T47D (cell line): ENCODE measurements at regions not wholly inside any gene's neighbourhood (a gene's known extent, or its start where the extent isn't known, plus 50 kb on each side); places are given as distances from the start of the nearest gene placed in this dataset.
"Not testable (repeated sequence)": the region's sequence is repeated elsewhere in the genome, so short reads cannot be mapped to it uniquely, and the experiment has no call there.

ENCODE experiments used
- DNase-seq, 2 experiments: peaks; one replicate each; pipeline versions ENCODE4 v3.0.0 to v3.0.0-alpha.2; 2011 to 2012; ENCODE audit warnings: low read depth in 1 of 2, low spot score in 1 of 2
- JUND ChIP-seq: IDR thresholded peaks from 2 replicates; pipeline ENCODE4 v1.6.1; 2012; ENCODE audit warnings: low read depth
- in situ Hi-C: cut with HindIII; loops from 2 replicates; pipeline ENCODE4 v1.10.0; 2016; ENCODE audit warnings: low sequenced_read_pairs, low pct_unique_long_range_greater_than_20kb

DNA sequence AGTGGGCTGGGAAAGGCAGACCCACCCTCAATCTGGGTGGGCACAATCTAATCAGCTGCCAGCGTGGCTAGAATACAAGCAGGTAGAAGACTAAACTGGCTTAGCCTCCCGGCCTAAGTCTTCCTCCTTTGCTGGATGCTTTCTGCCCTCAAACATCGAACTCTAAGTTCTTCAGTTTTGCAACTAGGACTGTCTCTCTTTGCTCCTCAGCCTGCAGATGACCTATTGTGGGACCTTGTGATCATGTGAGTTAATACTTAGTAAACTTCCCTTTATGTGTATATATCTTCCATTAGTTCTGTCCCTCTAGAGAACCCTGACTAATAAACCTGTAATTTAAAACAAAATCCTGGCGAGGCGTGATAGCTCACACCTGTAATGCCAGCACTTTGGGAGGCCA is 51.8 kb upstream of the SLC39A8 start:
- in situ Hi-C loops, DNase-seq: not testable (repeated sequence)

DNA sequence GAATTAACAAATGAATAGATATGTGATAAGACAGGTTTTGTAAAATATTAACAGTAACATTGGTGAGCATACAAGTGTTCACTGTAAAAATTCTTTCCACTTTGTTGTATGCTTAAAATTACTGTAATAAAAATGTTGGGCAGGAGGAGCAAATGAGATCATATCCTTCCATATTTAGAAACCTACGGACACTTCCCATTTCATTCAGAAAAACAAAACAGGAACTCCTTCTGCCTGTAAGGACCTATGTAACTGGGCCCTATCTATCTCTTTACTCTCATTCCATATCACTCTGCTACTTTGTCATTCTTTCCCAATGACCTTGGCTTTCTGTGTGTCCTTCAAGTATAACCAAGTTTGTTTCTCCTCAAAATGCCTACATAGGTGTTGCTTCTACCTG is 53.7 kb upstream of the SLC39A8 start:
- in situ Hi-C loops: no loop called here
- no peak for DNase-seq
- no peak for TF ChIP-seq JUND

DNA sequence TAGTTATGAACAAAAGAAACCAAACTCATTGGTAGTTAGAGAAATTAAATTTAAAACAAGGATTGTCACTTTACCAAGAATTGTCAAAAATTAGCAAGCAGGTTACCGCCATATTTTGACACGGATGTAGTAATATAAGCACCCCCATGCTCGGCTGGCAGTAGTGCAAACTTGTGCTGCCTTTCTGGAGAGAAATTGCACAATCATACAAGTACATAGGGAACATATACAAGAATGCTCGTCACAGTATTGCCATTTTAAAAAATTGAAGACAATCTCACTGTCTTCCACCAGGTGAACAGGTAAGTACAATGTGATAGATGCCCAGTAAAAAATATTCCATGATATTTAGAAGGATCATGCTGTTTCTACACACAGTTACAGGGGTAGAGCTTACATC is 55.6 kb upstream of the SLC39A8 start:
- in situ Hi-C loops: no loop called here
- no peak for DNase-seq
- TF ChIP-seq JUND: no peak

DNA sequence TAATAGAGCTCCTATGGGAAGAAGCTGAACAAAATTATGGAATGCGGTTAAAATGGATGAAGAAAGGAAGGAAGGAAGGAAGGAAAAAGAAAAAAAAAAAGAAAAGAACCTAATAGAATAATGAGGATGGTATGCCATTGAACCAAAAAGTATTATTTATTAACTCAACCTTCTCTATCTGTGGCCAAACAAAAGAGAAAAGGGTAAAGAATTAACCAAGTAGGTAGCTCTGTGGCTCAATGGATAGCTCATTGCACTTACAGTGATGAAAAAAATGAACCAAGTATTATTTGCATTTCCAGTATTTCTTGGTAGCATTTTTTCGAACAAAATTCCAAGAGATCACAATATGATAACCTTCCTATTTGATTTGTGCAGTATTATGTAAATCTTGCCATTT is 56.9 kb upstream of the SLC39A8 start:
- DNase-seq: no peak
- in situ Hi-C loops: no loop called here
- no peak for TF ChIP-seq JUND

DNA sequence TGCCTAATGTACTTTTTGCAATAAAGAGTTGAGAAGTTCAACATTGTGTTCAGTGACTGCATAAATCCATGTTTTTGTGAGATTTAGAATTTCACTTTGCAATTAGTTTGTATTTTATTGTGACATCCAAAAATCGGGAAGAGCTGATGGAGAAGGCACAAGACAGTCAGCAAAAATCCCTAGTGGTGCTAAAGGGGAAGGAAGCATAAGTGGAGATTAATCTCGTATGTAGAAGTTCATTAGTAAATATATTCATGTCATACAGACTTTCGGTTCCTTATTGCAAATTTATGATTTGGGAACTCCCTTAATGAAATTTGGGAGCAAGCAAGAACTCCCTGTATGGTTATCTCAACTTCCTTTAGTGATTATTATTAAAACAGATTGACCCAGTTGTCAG is 57.8 kb upstream of the SLC39A8 start:
- DNase-seq: no peak
- TF ChIP-seq JUND: no peak
- in situ Hi-C loops: no loop called here

DNA sequence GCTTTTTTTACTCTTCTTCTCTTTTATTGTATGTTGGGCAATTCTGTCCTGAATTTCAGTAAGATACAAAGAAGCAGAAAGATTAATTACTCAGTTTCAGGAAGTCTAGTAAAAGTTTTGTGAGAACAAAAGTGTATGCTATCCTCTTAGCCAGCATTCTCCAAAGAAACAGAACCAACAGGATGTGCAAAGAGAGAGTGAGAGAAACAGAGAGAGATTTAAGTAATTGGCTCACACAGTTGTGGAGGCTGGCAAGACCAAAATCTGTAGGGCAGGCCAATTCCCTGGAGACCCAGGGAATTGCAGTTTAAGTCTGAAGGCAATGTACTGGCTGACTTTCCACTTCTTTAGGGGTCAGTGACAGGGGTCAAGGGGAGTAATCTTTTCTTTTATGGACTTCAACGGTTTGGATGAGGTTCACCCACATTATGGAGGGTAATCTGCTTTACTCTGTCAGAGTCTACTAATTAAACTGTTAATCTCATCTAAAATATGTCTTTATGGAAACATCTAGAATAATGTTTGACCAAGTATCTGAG is 59.2 kb upstream of the SLC39A8 start:
- TF ChIP-seq JUND: no peak
- in situ Hi-C loops: no loop called here
- peak in 1 of 2 experiments; percentile 7 for DNase-seq

DNA sequence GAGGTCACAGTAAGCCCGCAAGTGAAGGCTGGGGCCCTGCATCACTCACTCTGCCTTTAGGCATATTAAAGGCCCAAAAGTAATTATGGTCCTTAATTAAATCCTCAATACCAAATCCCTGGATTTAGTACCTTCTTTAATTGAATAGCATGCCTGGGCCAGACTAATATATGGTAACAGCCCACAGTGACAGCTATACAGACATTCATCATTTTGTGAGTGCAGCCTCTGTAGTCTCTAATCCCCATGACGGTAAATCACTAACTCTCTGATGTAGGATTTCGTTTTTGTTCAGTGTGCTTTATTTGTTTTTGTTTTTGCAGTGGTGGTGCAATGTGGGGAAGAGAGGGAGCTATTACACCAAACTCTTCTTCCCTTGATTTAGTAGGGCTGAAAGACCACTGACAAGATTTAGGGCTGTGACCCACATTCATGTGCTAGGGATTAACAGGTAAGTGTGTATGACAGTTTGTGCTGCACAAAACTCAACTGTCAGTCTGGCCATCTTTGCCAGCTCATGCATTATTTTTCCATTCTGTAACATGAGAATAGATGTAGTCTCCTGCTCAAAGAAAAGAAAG is 60.6 kb upstream of the SLC39A8 start:
- DNase-seq: no peak
- TF ChIP-seq JUND: no peak
- in situ Hi-C loops: no loop called here

DNA sequence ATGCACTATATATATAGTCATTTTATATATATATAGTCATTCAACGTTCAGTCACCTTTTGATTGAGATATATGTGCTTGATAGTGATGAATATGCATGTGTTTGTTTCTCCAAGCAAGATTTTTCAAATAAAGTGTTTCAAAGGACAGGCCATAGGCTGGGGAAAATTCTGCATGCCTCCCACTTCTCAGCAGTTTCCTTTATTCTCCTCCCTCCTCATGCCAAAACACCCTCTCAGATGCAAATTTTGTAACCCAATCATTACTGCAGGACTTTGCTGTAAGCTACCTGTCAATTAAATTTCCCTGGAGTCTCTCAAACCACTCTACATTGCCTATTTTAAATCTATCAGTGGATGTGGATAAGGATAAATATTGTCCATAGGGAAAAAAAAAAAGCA is 65.6 kb upstream of the SLC39A8 start:
- in situ Hi-C loops, DNase-seq: not testable (repeated sequence)

DNA sequence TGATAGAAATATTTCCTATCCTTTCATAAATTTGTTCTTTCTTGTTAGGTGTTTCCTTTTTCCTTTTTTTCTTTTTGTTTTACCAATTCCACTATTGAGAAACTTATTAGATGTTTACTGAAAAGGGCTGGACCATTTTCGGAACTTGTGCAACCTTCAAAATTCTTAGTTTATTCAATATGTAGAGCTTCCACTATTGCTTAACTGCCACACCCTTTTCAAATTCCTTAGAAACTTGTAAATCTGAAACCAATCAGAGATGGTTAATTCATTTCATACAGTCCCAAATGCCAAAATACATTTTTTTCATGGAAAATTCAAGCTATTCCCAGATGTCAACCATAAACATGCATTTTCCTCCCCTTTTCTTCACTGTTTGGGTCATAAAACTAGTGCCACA is 66.1 kb upstream of the SLC39A8 start:
- in situ Hi-C loops: no loop called here
- TF ChIP-seq JUND: no peak
- DNase-seq: no peak

DNA sequence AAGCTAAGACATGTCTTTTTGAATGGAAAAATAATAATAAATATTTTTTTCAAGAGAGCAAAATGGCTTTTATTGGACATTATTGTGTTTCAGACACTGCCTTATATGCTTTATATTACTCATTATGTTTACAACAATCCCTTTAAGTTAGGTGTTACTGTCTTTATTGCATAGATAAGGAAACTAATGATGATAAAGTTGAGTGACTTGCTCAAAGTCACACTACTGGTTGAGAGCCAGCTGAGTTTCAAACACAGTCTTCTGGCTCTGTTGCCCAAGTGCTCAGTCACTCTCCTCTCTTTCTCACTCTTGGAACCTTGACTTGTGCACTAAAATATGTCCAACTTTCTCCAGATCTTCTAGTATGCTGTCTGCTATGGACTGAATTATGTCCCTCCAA is 71.5 kb upstream of the SLC39A8 start:
- in situ Hi-C loops: no loop called here
- DNase-seq: no peak
- no peak for TF ChIP-seq JUND

DNA sequence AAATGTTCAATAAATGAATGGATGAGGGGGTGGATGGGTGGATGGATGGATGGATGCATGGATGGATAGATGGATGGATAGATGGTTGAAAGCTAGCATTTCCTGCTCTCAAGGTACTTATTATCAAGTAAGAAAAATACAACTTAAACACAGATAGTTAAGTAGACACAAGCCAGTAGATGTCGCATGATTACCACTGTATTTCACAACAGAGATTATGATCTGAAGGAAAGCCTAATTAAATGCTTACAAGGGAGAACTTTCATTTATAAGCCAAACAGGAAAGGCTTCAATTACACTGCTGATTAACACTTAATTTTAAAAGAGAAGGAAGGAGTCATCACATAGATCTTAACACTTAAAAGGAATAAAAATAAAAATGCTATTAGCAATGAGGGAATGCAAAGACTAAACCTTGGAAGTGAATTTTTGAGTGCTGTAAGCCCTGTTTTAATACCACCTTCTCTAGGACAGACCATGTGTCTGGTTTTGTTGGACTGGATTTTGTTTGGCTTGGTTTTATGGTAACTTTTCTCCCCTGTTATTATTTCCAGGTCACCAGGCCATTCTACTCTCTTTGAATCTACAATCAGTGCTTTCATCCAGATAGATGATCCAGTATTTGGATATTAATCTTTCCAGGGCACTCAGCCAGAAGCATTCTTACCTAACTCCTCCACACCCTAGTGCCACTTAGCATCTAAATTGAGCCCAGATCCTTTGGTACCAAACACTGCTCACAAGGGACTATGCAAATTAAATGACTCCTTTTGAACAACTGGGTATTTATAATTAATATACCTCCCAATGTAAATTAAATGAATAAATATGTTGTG is 75.5 kb upstream of the SLC39A8 start:
- no peak for TF ChIP-seq JUND
- DNase-seq: no peak

DNA sequence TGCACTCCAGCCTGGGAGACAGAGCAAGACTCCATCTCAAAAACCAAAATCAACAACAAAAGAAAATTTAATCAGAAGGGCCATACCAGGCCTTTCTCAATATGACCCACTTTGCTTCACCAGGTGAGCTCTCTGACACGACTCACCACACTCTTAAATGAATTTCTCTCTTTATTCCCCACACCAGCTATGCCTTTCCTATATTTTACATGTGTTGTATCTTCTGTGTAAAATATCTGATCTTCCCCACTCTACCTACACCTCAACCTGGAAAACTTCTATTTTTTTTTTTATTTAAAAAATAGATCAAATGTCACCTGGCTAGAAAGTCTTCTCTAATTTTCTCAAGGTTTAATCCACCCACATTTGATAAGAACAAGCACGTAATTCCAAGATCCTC is 77.6 kb upstream of the SLC39A8 start:
- no peak for TF ChIP-seq JUND
- in situ Hi-C loops: no loop called here
- DNase-seq: no peak

More for the DNA sequence above, 75.5 kb upstream of the SLC39A8 start:
- in situ Hi-C loops: no loop called here

DNA sequence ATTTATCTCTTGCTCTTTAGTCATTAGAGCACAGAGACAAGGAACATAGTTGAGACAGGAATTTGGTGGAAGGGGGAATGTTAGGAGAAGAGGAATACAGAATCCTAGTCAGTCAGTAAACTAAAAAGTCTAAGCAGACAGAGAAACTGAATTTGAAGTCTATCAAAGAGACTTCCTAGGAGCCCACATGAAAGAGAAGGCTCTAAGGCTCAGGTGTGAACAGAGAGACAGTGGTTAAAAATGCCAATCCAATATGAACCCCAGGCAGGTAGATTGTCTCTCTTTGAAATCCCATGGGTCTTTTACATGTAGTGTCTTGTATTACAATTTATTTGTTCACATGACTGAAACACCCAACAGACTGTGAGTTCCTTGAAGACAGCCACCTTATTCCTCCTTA is 77.8 kb upstream of the NFKB1 start:
- in situ Hi-C loops: no loop called here
- TF ChIP-seq JUND: no peak
- DNase-seq: no peak
